GM18520 (cell line): ENCODE measurements at regions not wholly inside any gene's neighbourhood (a gene's known extent, or its start where the extent isn't known, plus 50 kb on each side); places are given as distances from the start of the nearest gene placed in this dataset.

Experiments
- ATAC-seq: cut with Tn5 transposase; IDR thresholded peaks from one replicate; pipeline ENCODE4 v1.9.1; 2021; ENCODE audit not compliant: unreplicated experiment

- no peak for ATAC-seq
Observed at GRCh38 chr6:155519176-155519738, 63.6 kb upstream of the NOX3 start.

- no peak for ATAC-seq
Observed at GRCh38 chr6:155517294-155517693, 61.7 kb upstream of the NOX3 start.

- ATAC-seq = peak; percentile 68
Observed at GRCh38 chr6:155510879-155511278, 55.2 kb upstream of the NOX3 start.

GRCh38 chr6:155509743-155510475 is 54.3 kb upstream of the NOX3 start:
- no peak for ATAC-seq

- no peak for ATAC-seq
Observed at GRCh38 chr6:155505608-155505989, 50.0 kb upstream of the NOX3 start.
